Activated CD8-positive, alpha-beta T cell treated with anti-CD3 and anti-CD28 coated beads, Interleukin-2, amount 10 ng/mL, durations not matched to agents 7 days and 5 days (primary cell): ENCODE measurements at regions not wholly inside any gene's neighbourhood (a gene's known extent, or its start where the extent isn't known, plus 50 kb on each side); places are given as distances from the start of the nearest gene placed in this dataset.

Experiments used
- ATAC-seq: fragments of 150-1000 bp; cut with Tn5 transposase; one replicate; pipeline ENCODE4 v1.10.0; 2021; ENCODE audit warnings: moderate library complexity
- CTCF ChIA-PET: fragments of 350-600 bp; sonication (Branson Sonifier 250); formaldehyde crosslinking; loops from one replicate; lab custom pipeline; 2021; ENCODE audit warnings: antibody characterized with exemption; lab: Charles Lee
- POLR2A ChIA-PET: fragments of 350-600 bp; sonication (Branson Sonifier 250); formaldehyde crosslinking; loops from one replicate; lab custom pipeline; 2021; ENCODE audit warnings: antibody characterized with exemption; lab: Charles Lee
- DNase-seq: peaks from one replicate; pipeline ENCODE4 v3.0.0-alpha.2; 2020
- H3K27ac Mint-ChIP-seq: one replicate; pipeline ENCODE4 v1.8.0; 2021; ENCODE audit warnings: mild to moderate bottlenecking, mixed read lengths
- H3K27me3 Mint-ChIP-seq: one replicate; pipeline ENCODE4 v1.8.0; 2021; ENCODE audit warnings: low read depth, mixed read lengths
- H3K36me3 Mint-ChIP-seq: one replicate; pipeline ENCODE4 v1.8.0; 2021; ENCODE audit warnings: low read depth, mixed read lengths
- H3K4me1 Mint-ChIP-seq: one replicate; pipeline ENCODE4 v1.8.0; 2021; ENCODE audit warnings: low read depth, mixed read lengths
- H3K4me3 Mint-ChIP-seq: one replicate; pipeline ENCODE4 v1.8.0; 2021; ENCODE audit warnings: mild to moderate bottlenecking, mixed read lengths
- H3K9me3 Mint-ChIP-seq: one replicate; pipeline ENCODE4 v1.8.0; 2022; ENCODE audit warnings: mixed read lengths; ENCODE audit not compliant: insufficient read depth

DNA sequence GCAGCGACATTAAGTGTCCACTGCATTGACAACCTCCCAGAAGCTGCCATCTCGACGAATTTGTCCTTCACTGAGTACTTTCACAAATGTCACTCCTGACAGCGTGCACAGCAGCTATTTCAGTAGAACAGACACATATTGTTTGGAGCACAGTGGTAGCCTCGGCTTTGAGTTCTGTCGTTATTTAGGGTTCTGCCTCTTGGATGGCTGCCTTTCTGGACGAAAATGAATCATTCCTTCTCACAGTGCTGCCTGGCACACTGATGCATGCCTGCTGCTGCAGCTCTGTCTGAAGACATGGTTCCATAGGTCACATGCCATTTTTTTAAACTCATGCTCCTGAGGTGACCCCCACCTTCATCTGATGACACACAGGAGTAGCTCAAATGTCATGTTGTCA, 477.0 kb downstream of the C6orf118 start:
- Mint-ChIP-seq H3K27me3 (no peaks in the 10 kb centered on the region), H3K4me3 (no peak overlapping the region), H3K27ac (no peak overlapping the region), H3K36me3 (no peaks in the 10 kb centered on the region), H3K9me3 (no peaks in the 10 kb centered on the region), H3K4me1 (no peaks in the 10 kb centered on the region)
- ChIA-PET POLR2A (no interaction called here), CTCF (no interaction called here)
- ATAC-seq (no peak), DNase-seq (no peak)

- Mint-ChIP-seq H3K4me3 (no peak overlapping the region), H3K9me3 (peaks cover 6% of the 10 kb centered on the region), H3K27ac (no peak overlapping the region), H3K4me1 (no peaks in the 10 kb centered on the region), H3K36me3 (no peaks in the 10 kb centered on the region), H3K27me3 (no peaks in the 10 kb centered on the region)
- DNase-seq (no peak), ATAC-seq (no peak)
- POLR2A ChIA-PET: no interaction called here
- CTCF ChIA-PET: no interaction called here
These were observed 481.9 kb downstream of the C6orf118 start for GRCh38 chr6:164827537-164827936.

- no peaks in the 10 kb centered on the region for H3K4me1 Mint-ChIP-seq
- H3K9me3 Mint-ChIP-seq: peaks cover 10% of the 10 kb centered on the region
- DNase-seq (no peak), ATAC-seq (no peak)
- no peak overlapping the region for H3K27ac Mint-ChIP-seq
- H3K27me3 Mint-ChIP-seq: no peaks in the 10 kb centered on the region
- no peaks in the 10 kb centered on the region for H3K36me3 Mint-ChIP-seq
- ChIA-PET CTCF (no interaction called here), POLR2A (no interaction called here)
- no peak overlapping the region for H3K4me3 Mint-ChIP-seq
These were observed 482.5 kb downstream of the C6orf118 start for GRCh38 chr6:164826831-164827468.

DNA sequence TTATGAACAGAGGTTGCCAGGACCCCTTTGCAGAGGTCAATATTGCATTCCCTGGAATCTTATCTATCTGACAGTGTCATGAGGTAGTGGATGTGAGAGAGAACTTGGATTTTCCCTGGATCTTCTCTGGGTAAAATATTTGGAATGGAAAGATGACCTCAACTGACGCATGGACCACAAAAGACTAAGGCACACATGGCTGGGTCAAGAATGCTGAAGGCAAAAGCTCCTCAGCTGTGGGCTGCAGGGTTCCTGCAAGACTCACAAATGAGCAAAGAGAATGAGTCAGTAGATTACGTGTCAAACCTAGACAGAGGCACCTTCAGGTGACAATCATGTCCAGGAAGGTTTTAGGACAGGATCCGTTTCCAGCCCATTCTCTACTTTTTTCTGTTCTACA, 484.0 kb downstream of the C6orf118 start:
- Mint-ChIP-seq H3K27me3 (no peaks in the 10 kb centered on the region), H3K4me1 (no peaks in the 10 kb centered on the region), H3K27ac (no peak overlapping the region), H3K4me3 (no peak overlapping the region), H3K36me3 (no peaks in the 10 kb centered on the region), H3K9me3 (peaks cover 11% of the 10 kb centered on the region)
- ATAC-seq: no peak
- ChIA-PET CTCF (no interaction called here), POLR2A (no interaction called here)
- DNase-seq: no peak

DNA sequence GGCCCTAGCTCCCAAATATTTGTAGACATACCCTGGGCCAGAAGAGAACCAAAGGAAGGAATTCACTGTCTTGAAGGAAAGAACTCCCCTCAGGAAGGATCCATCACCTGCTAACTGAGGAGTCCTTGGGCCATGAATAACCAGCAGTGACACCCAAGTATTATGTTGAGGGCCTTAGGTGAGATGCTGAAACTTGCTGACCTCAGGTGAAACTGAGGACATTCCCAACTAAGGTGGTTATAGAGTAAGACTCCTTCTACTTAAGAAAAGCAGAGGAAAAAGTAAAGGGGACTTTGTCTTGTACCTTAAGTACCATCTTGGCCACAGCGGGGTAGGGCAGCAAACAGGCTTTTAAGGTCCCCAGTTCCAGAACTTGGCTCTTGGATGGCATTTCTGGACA, 491.7 kb downstream of the C6orf118 start:
- CTCF ChIA-PET: no interaction called here
- H3K27me3 Mint-ChIP-seq: no peaks in the 10 kb centered on the region
- DNase-seq (no peak), ATAC-seq (no peak)
- H3K4me3 Mint-ChIP-seq: no peak overlapping the region
- H3K4me1 Mint-ChIP-seq: no peaks in the 10 kb centered on the region
- no peak overlapping the region for H3K27ac Mint-ChIP-seq
- H3K36me3 Mint-ChIP-seq: no peaks in the 10 kb centered on the region
- POLR2A ChIA-PET: no interaction called here
- peaks cover 9% of the 10 kb centered on the region for H3K9me3 Mint-ChIP-seq

DNA sequence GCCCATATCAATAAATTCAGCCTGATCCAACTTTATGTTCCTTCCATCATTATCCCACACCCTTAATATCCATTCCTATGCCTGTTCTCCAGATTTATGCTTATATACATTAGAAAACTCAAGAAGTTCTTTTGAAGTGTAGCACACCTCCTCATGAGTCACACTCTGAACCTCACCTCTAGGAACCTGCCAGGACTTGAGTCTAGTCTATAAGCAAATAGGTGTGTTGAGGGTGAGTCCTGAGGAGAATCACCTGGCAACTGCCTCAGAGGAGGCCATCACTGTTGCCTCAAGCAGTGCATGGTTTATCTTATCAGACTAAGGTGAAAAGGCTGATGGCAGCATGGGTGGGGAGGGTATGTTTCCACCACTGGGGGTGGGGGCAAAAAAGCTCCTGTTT, 496.7 kb downstream of the C6orf118 start:
- Mint-ChIP-seq H3K27ac (no peak overlapping the region), H3K9me3 (peaks cover 9% of the 10 kb centered on the region), H3K36me3 (no peaks in the 10 kb centered on the region), H3K4me3 (no peak overlapping the region), H3K27me3 (no peaks in the 10 kb centered on the region), H3K4me1 (no peaks in the 10 kb centered on the region)
- ChIA-PET CTCF (no interaction called here), POLR2A (no interaction called here)
- no peak for ATAC-seq
- DNase-seq: no peak

GRCh38 chr6:164807125-164807524, 502.3 kb downstream of the C6orf118 start:
- ATAC-seq (no peak), DNase-seq (no peak)
- POLR2A ChIA-PET: interaction anchor here (0.5 kb wide), 1 partner anchor 1787 kb away, joined by 4 read pairs; no protein-coding TSS in a partner anchor
- Mint-ChIP-seq H3K4me3 (no peak overlapping the region), H3K9me3 (peaks cover 10% of the 10 kb centered on the region), H3K36me3 (no peaks in the 10 kb centered on the region), H3K27ac (no peak overlapping the region), H3K4me1 (no peaks in the 10 kb centered on the region), H3K27me3 (no peaks in the 10 kb centered on the region)
- CTCF ChIA-PET: no interaction called here

GRCh38 chr6:164795056-164795815, 514.2 kb downstream of the C6orf118 start:
- ChIA-PET POLR2A (no interaction called here), CTCF (no interaction called here)
- no peaks in the 10 kb centered on the region for H3K4me1 Mint-ChIP-seq
- H3K9me3 Mint-ChIP-seq: no peaks in the 10 kb centered on the region
- ATAC-seq: no peak
- H3K27me3 Mint-ChIP-seq: no peaks in the 10 kb centered on the region
- DNase-seq: no peak
- no peak overlapping the region for H3K4me3 Mint-ChIP-seq
- no peak overlapping the region for H3K27ac Mint-ChIP-seq
- no peaks in the 10 kb centered on the region for H3K36me3 Mint-ChIP-seq

DNA sequence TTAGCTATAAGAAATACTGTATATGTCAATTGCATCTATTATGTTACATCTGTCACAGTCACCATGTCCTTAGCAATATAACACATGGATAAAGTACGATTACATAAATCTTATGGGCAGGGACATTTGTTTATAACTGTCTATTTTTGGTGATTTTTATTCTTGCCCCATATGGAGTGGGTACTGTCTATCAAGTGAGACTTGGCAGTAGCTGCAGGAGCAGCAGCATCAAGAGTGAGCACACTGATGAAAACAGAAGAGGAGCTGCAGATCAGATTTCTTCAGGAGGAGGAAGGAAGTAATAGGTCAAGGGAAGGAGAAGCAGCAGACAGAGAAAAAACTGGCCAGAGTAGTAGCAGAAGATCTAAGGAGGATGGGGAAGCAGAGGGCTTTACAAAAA, 516.7 kb downstream of the C6orf118 start:
- H3K36me3 Mint-ChIP-seq: no peaks in the 10 kb centered on the region
- H3K4me3 Mint-ChIP-seq: no peak overlapping the region
- ChIA-PET CTCF (no interaction called here), POLR2A (interaction anchor here (0.9 kb wide), 1 partner anchor 59 kb away, joined by 4 read pairs; no protein-coding TSS in a partner anchor)
- ATAC-seq: no peak
- H3K27me3 Mint-ChIP-seq: no peaks in the 10 kb centered on the region
- H3K27ac Mint-ChIP-seq: no peak overlapping the region
- no peaks in the 10 kb centered on the region for H3K4me1 Mint-ChIP-seq
- DNase-seq: no peak
- no peaks in the 10 kb centered on the region for H3K9me3 Mint-ChIP-seq

DNA sequence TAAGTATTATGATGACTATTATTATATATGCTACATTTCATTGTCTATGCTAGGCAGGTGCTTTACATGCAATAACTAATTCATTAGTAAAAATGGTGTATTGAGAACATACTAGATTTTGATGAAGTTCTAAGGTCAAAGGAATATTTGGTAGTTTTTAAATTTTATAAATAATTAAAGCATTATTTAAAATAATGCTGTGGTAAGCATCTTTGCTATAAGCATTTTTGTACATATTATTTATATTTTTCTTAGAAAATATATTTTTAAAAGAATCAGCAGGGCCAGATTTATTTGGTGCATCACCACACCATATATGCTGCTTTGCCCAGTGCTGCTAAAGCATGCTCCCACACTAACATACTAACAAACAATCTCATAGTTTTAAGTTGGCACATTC, 517.9 kb downstream of the C6orf118 start:
- ATAC-seq: no peak
- ChIA-PET CTCF (no interaction called here), POLR2A (no interaction called here)
- Mint-ChIP-seq H3K27me3 (no peaks in the 10 kb centered on the region), H3K36me3 (no peaks in the 10 kb centered on the region), H3K4me3 (no peak overlapping the region), H3K27ac (no peak overlapping the region), H3K4me1 (no peaks in the 10 kb centered on the region), H3K9me3 (no peaks in the 10 kb centered on the region)
- DNase-seq: no peak

- H3K27me3 Mint-ChIP-seq: no peaks in the 10 kb centered on the region
- no peak for ATAC-seq
These were observed 545.6 kb downstream of the C6orf118 start for GRCh38 chr6:164763788-164764187.

DNA sequence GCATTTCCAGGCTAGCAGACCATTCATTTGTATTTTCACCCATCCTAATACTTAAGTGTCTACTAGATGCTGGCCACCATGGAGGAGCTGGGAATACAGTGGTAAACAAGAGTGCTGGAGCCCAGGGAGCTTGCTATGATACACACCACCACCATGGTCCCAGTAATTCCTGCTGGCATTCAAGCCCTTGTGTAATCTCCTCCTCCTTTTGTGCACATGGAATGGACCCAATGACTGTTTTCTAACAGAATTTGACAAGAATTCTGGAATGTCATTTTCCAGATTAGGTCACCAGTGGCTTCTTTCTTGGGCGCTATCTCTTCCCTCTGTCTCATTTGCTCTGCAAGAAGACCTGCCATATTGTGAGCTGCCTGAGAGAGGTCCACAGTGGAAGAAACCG, 552.0 kb downstream of the C6orf118 start:
- Mint-ChIP-seq H3K27me3 (no peaks in the 10 kb centered on the region), H3K4me1 (no peaks in the 10 kb centered on the region), H3K36me3 (no peaks in the 10 kb centered on the region), H3K4me3 (no peak overlapping the region), H3K9me3 (peaks cover 28% of the 10 kb centered on the region), H3K27ac (no peak overlapping the region)
- CTCF ChIA-PET: no interaction called here
- ATAC-seq (no peak), DNase-seq (no peak)
- POLR2A ChIA-PET: no interaction called here

More at GRCh38 chr6:164763788-164764187, 545.6 kb downstream of the C6orf118 start:
- no peak overlapping the region for H3K4me3 Mint-ChIP-seq
- ChIA-PET POLR2A (no interaction called here), CTCF (no interaction called here)
- H3K4me1 Mint-ChIP-seq: no peaks in the 10 kb centered on the region
- H3K27ac Mint-ChIP-seq: no peak overlapping the region
- peaks cover 32% of the 10 kb centered on the region for H3K9me3 Mint-ChIP-seq
- DNase-seq: no peak
- no peaks in the 10 kb centered on the region for H3K36me3 Mint-ChIP-seq
